ENCODE measurements at regions not wholly inside any gene's neighbourhood (a gene's known extent, or its start where the extent isn't known, plus 50 kb on each side); places are given as distances from the start of the nearest gene placed in this dataset.

- H3K79me2 ChIP-seq: no peaks in the 10 kb centered on the region
- no peaks in the 10 kb centered on the region for H4K20me1 ChIP-seq (ENCODE audit: insufficient read depth, poor library complexity, severe bottlenecking)
- no peak overlapping the region for H3K4me3 ChIP-seq
- no peaks in the 10 kb centered on the region for H3K36me3 ChIP-seq (replicated peaks; ENCODE audit: insufficient read depth, low read depth)
- H3K27me3 ChIP-seq: no peaks in the 10 kb centered on the region
- no peaks in the 10 kb centered on the region for H3K9me3 ChIP-seq (ENCODE audit: low read depth)
- WGBS (ENCODE audit: low lambda C conversion rate, missing lambda C conversion rate): 88% methylated on average over 3 of the region's 3 CpGs
- no peaks in the 10 kb centered on the region for H3K4me1 ChIP-seq (ENCODE audit: insufficient read depth)
- H3K27ac ChIP-seq: no peak overlapping the region
- no peak overlapping the region for H2AFZ ChIP-seq
- no peak for DNase-seq (ENCODE audit: low spot score)
- H3K9me2 ChIP-seq (replicated peaks; ENCODE audit: insufficient read depth): no peaks in the 10 kb centered on the region
- no peak for TF ChIP-seq EZH2 (IDR thresholded peaks at IDR 0.05; ENCODE audit: borderline replicate concordance)
- TF ChIP-seq EZH2phosphoT487 (IDR thresholded peaks at IDR 0.05; ENCODE audit: low read depth, severe bottlenecking, unreplicated experiment): no peak
- no peak for TF ChIP-seq CTCF (IDR thresholded peaks at IDR 0.05; ENCODE audit: poor library complexity)
- H3K4me2 ChIP-seq: no peak overlapping the region
These were observed 422.7 kb upstream of the CFAP20DC start for GRCh38 chr3:59472541-59472940.

- Histone ChIP-seq H3K9me2 (replicated peaks; ENCODE audit: insufficient read depth) (no peaks in the 10 kb centered on the region), H3K4me3 (no peak overlapping the region), H3K79me2 (no peaks in the 10 kb centered on the region), H3K27me3 (no peaks in the 10 kb centered on the region), H4K20me1 (ENCODE audit: insufficient read depth, poor library complexity, severe bottlenecking) (no peaks in the 10 kb centered on the region), H2AFZ (no peak overlapping the region), H3K4me2 (no peak overlapping the region), H3K9me3 (ENCODE audit: low read depth) (no peaks in the 10 kb centered on the region), H3K4me1 (ENCODE audit: insufficient read depth) (no peaks in the 10 kb centered on the region), H3K36me3 (replicated peaks; ENCODE audit: insufficient read depth, low read depth) (no peaks in the 10 kb centered on the region), H3K27ac (no peak overlapping the region)
- no peak for DNase-seq (ENCODE audit: low spot score)
- TF ChIP-seq EZH2phosphoT487 (IDR thresholded peaks at IDR 0.05; ENCODE audit: low read depth, severe bottlenecking, unreplicated experiment) (no peak), CTCF (IDR thresholded peaks at IDR 0.05; ENCODE audit: poor library complexity) (no peak), EZH2 (IDR thresholded peaks at IDR 0.05; ENCODE audit: borderline replicate concordance) (no peak)
- WGBS (ENCODE audit: low lambda C conversion rate, missing lambda C conversion rate): 79% methylated on average over 2 of the region's 2 CpGs
These were observed 420.3 kb upstream of the CFAP20DC start for GRCh38 chr3:59469948-59470723.

- Histone ChIP-seq H3K27ac (no peak overlapping the region), H3K36me3 (replicated peaks; ENCODE audit: insufficient read depth, low read depth) (no peaks in the 10 kb centered on the region), H4K20me1 (ENCODE audit: insufficient read depth, poor library complexity, severe bottlenecking) (no peaks in the 10 kb centered on the region), H3K9me3 (ENCODE audit: low read depth) (no peaks in the 10 kb centered on the region), H3K27me3 (no peaks in the 10 kb centered on the region), H3K4me2 (no peak overlapping the region), H3K9me2 (replicated peaks; ENCODE audit: insufficient read depth) (no peaks in the 10 kb centered on the region), H3K4me1 (ENCODE audit: insufficient read depth) (no peaks in the 10 kb centered on the region), H3K79me2 (no peaks in the 10 kb centered on the region), H2AFZ (no peak overlapping the region), H3K4me3 (no peak overlapping the region)
- TF ChIP-seq EZH2phosphoT487 (IDR thresholded peaks at IDR 0.05; ENCODE audit: low read depth, severe bottlenecking, unreplicated experiment) (no peak), EZH2 (IDR thresholded peaks at IDR 0.05; ENCODE audit: borderline replicate concordance) (no peak)
- no peak for DNase-seq (ENCODE audit: low spot score)
- 78% methylated on average over 4 of the region's 4 CpGs for WGBS (ENCODE audit: low lambda C conversion rate, missing lambda C conversion rate)
These were observed 417.7 kb upstream of the CFAP20DC start for GRCh38 chr3:59467476-59467875.

GRCh38 chr3:59464187-59464586 lies 414.4 kb upstream of the CFAP20DC start:
- 76% methylated on average over 6 of the region's 6 CpGs for WGBS (ENCODE audit: low lambda C conversion rate, missing lambda C conversion rate)
- no peak overlapping the region for H3K4me3 ChIP-seq

More at GRCh38 chr3:59464187-59464586, 414.4 kb upstream of the CFAP20DC start:
- H4K20me1 ChIP-seq (ENCODE audit: insufficient read depth, poor library complexity, severe bottlenecking): no peaks in the 10 kb centered on the region
- H3K79me2 ChIP-seq: no peaks in the 10 kb centered on the region
- H3K4me1 ChIP-seq (ENCODE audit: insufficient read depth): no peaks in the 10 kb centered on the region
- no peak overlapping the region for H3K27ac ChIP-seq
- TF ChIP-seq CTCF (IDR thresholded peaks at IDR 0.05; ENCODE audit: poor library complexity) (no peak), EZH2 (IDR thresholded peaks at IDR 0.05; ENCODE audit: borderline replicate concordance) (no peak), EZH2phosphoT487 (IDR thresholded peaks at IDR 0.05; ENCODE audit: low read depth, severe bottlenecking, unreplicated experiment) (no peak)
- H3K9me2 ChIP-seq (replicated peaks; ENCODE audit: insufficient read depth): no peaks in the 10 kb centered on the region
- H2AFZ ChIP-seq: no peak overlapping the region
- no peak overlapping the region for H3K4me2 ChIP-seq
- H3K36me3 ChIP-seq (replicated peaks; ENCODE audit: insufficient read depth, low read depth): no peaks in the 10 kb centered on the region
- no peaks in the 10 kb centered on the region for H3K27me3 ChIP-seq
- no peak for DNase-seq (ENCODE audit: low spot score)
- no peaks in the 10 kb centered on the region for H3K9me3 ChIP-seq (ENCODE audit: low read depth)

All from hepatocyte (in vitro differentiated cells).